PC-3 (cell line): ENCODE measurements at regions not wholly inside any gene's neighbourhood (a gene's known extent, or its start where the extent isn't known, plus 50 kb on each side); places are given as distances from the start of the nearest gene placed in this dataset.

Source experiments
- ATAC-seq: fragments of 200-7000 bp; cut with Tn5 transposase; 2 replicates; pipeline ENCODE4 v1.9.1; 2020; ENCODE audit warnings: mild to moderate bottlenecking, moderate library complexity
- BruUV-seq: library from RNA; stranded (reverse); fragments of 400-500 nt; replicated peaks from 2 replicates; lab custom pipeline; 2021; lab: Mats Ljungman, UMichigan
- CTCF ChIA-PET: fragments of 300-600 bp; sonication (Branson Sonifier 250); formaldehyde crosslinking; loops from one replicate; lab custom pipeline; 2022; ENCODE audit warnings: antibody characterized with exemption; lab: Charles Lee
- POLR2A ChIA-PET: fragments of 300-600 bp; sonication (Branson Sonifier 250); formaldehyde crosslinking; loops from one replicate; lab custom pipeline; 2022; ENCODE audit warnings: antibody characterized with exemption; ENCODE audit not compliant: unreplicated experiment; lab: Charles Lee
- DNase-seq: peaks from one replicate; pipeline ENCODE4 v3.0.0-alpha.2; 2015
- H2AFZ ChIP-seq: fragments of 300-600 bp; sonication (generic); 2 replicates; pipeline ENCODE4 v1.6.0; 2016; ENCODE audit warnings: antibody characterized with exemption, low read length
- H3F3A ChIP-seq: fragments of 300-600 bp; sonication (generic); one replicate; pipeline ENCODE4 v1.6.0; 2017; ENCODE audit warnings: antibody characterized with exemption, low read length, control low read depth, mild to moderate bottlenecking; ENCODE audit not compliant: unreplicated experiment
- H3K27ac ChIP-seq: fragments of 300-600 bp; sonication (generic); 2 replicates; pipeline ENCODE4 v1.5.1; 2016; ENCODE audit warnings: mild to moderate bottlenecking, low read length
- H3K27me3 ChIP-seq: fragments of 300-600 bp; sonication (generic); 2 replicates; pipeline ENCODE4 v1.6.1; 2016; ENCODE audit warnings: low read length, mixed read lengths
- H3K36me3 ChIP-seq: fragments of 300-600 bp; sonication (generic); 2 replicates; pipeline ENCODE4 v1.6.1; 2016; ENCODE audit warnings: low read depth, mixed run types, low read length, mixed read lengths
- H3K4me1 ChIP-seq: fragments of 300-600 bp; sonication (generic); 2 replicates; pipeline ENCODE4 v1.5.1; 2016; ENCODE audit warnings: low read length; ENCODE audit not compliant: insufficient read depth
- H3K4me2 ChIP-seq: fragments of 300-600 bp; sonication (generic); 2 replicates; pipeline ENCODE4 v1.6.0; 2016; ENCODE audit warnings: low read length
- H3K4me3 ChIP-seq: fragments of 300-600 bp; sonication (generic); 2 replicates; pipeline ENCODE4 v1.5.1; 2016; ENCODE audit warnings: mild to moderate bottlenecking, low read length, mixed read lengths
- H3K79me2 ChIP-seq: fragments of 300-600 bp; sonication (generic); 2 replicates; pipeline ENCODE4 v1.6.1; 2017; ENCODE audit warnings: low read length, mixed read lengths
- H3K9ac ChIP-seq: fragments of 300-600 bp; sonication (generic); 2 replicates; pipeline ENCODE4 v1.6.0; 2016; ENCODE audit warnings: mild to moderate bottlenecking, low read length
- H3K9me2 ChIP-seq: fragments of 300-600 bp; sonication (generic); replicated peaks from 2 replicates; pipeline ENCODE4 v1.6.1; 2016; ENCODE audit warnings: mixed run types, low read length, mixed read lengths
- H3K9me3 ChIP-seq: fragments of 300-600 bp; sonication (generic); 2 replicates; pipeline ENCODE4 v1.6.1; 2016; ENCODE audit warnings: low read length, mixed read lengths
- H4K20me1 ChIP-seq: fragments of 300-600 bp; sonication (generic); 2 replicates; pipeline ENCODE4 v1.6.1; 2016; ENCODE audit warnings: low read length, mixed read lengths
- EZH2 ChIP-seq: fragments of 300-600 bp; sonication (generic); IDR thresholded peaks from one replicate; pipeline ENCODE4 v1.6.1; 2017; ENCODE audit warnings: antibody characterized with exemption, mild to moderate bottlenecking, low read length; ENCODE audit not compliant: unreplicated experiment
- EZH2phosphoT487 ChIP-seq: fragments of 300-600 bp; sonication (generic); IDR thresholded peaks from 2 replicates; pipeline ENCODE4 v1.6.1; 2018; ENCODE audit warnings: mild to moderate bottlenecking, antibody characterized with exemption, low read length, borderline replicate concordance
- intact Hi-C: fragments of 100-400 bp; cut with micrococcal nuclease; formaldehyde crosslinking; loops from 2 replicates; pipeline ENCODE4 v1.9.0; 2023
- TF ChIP-seq, protein P1 (sequence below): fragments of 300-600 bp; sonication (generic); conservative IDR thresholded peaks from 2 replicates; pipeline ENCODE4 v1.5.1; 2017; ENCODE audit warnings: antibody characterized with exemption, low read depth, mild to moderate bottlenecking, low read length

DNA sequence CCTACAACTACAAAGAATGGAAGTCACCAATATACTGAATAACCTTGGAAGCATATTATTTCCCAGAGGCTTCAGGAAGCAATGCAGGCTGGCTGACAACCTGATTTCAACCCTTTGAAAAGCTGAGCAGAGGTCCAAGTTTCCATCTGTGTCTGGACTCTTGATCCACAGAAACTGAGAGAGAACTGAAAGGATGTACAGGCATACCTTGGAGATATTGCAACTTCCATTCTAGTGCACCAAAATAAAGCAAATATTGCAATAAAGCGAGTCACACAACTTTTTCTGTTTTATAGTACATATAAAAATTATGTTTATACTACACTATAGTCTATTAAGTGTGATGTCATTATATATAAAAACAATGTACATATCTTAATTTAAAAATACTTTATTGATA, 85.3 kb downstream of the TYW3 start:
- H3K36me3 ChIP-seq = no peaks in the 10 kb centered on the region
- intact Hi-C loops = no loop called here
- ATAC-seq (no peak), DNase-seq (no peak)
- ChIA-PET POLR2A (no interaction called here), CTCF (no interaction called here)
- no peaks in the 10 kb centered on the region for H3K9me2 ChIP-seq
- no peak overlapping the region for H3K4me3 ChIP-seq
- H3K27me3 ChIP-seq = peaks cover 13% of the 10 kb centered on the region
- TF ChIP-seq EZH2 (no peak), EZH2phosphoT487 (no peak)
- TF ChIP-seq, protein P1, sequence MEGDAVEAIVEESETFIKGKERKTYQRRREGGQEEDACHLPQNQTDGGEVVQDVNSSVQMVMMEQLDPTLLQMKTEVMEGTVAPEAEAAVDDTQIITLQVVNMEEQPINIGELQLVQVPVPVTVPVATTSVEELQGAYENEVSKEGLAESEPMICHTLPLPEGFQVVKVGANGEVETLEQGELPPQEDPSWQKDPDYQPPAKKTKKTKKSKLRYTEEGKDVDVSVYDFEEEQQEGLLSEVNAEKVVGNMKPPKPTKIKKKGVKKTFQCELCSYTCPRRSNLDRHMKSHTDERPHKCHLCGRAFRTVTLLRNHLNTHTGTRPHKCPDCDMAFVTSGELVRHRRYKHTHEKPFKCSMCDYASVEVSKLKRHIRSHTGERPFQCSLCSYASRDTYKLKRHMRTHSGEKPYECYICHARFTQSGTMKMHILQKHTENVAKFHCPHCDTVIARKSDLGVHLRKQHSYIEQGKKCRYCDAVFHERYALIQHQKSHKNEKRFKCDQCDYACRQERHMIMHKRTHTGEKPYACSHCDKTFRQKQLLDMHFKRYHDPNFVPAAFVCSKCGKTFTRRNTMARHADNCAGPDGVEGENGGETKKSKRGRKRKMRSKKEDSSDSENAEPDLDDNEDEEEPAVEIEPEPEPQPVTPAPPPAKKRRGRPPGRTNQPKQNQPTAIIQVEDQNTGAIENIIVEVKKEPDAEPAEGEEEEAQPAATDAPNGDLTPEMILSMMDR = no peak
- no peak overlapping the region for H3K4me2 ChIP-seq
- no peaks in the 10 kb centered on the region for H3K4me1 ChIP-seq
- H2AFZ ChIP-seq = no peak overlapping the region
- H3K9me3 ChIP-seq = no peaks in the 10 kb centered on the region
- no TSS peak for BruUV-seq
- no peaks in the 10 kb centered on the region for H3F3A ChIP-seq
- no peaks in the 10 kb centered on the region for H3K79me2 ChIP-seq
- H3K9ac ChIP-seq = no peak overlapping the region
- no peak overlapping the region for H3K27ac ChIP-seq
- H4K20me1 ChIP-seq = no peaks in the 10 kb centered on the region

DNA sequence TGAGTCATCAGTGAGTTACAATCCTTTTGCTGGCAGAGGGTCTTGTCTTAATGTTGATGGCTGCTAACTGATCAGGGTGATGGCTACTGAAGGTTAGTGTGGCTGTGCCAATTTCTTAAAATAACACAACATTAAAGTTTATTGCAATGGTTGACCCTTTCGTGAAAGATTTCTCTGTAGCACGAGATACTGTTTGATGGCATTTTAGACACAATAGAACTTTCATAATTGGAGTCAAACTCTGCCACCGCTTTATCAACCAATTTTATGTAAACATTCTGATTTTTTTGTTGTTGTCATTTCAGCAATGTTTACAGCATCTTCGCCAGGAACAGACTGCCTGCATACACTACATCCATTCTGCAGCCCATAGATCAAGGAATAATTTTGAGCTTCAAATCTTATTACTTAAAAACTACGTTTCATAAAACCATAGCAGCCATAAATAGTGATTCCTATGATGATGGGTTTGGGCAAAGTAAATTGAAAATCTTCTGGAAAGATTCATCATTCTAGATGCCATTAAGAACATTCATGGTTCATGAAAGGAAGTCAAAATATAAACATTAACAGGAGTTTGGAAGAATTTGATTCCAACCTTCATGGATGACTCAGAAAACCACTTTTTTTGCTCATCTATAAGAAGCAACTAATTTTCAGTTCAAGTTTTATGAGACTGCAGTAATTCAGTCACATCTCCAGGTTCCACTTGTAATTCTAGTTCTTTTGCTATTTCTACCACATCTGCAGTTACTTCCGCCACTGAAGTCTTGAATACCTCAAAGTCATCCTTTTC, 85.9 kb downstream of the TYW3 start:
- Histone ChIP-seq H3K36me3 (no peaks in the 10 kb centered on the region), H3K4me1 (no peaks in the 10 kb centered on the region), H3K79me2 (no peaks in the 10 kb centered on the region), H3K27ac (no peak overlapping the region), H3K4me3 (no peak overlapping the region), H3K9ac (no peak overlapping the region), H3K27me3 (peaks cover 16% of the 10 kb centered on the region), H3K4me2 (no peak overlapping the region), H2AFZ (no peak overlapping the region), H4K20me1 (no peaks in the 10 kb centered on the region), H3K9me2 (no peaks in the 10 kb centered on the region), H3K9me3 (no peaks in the 10 kb centered on the region), H3F3A (no peaks in the 10 kb centered on the region)
- ChIA-PET CTCF (no interaction called here), POLR2A (no interaction called here)
- ATAC-seq (no peak), DNase-seq (no peak)
- intact Hi-C loops = no loop called here
- no TSS peak for BruUV-seq
- TF ChIP-seq EZH2 (no peak), EZH2phosphoT487 (no peak)
- TF ChIP-seq, protein P1 = no peak

DNA sequence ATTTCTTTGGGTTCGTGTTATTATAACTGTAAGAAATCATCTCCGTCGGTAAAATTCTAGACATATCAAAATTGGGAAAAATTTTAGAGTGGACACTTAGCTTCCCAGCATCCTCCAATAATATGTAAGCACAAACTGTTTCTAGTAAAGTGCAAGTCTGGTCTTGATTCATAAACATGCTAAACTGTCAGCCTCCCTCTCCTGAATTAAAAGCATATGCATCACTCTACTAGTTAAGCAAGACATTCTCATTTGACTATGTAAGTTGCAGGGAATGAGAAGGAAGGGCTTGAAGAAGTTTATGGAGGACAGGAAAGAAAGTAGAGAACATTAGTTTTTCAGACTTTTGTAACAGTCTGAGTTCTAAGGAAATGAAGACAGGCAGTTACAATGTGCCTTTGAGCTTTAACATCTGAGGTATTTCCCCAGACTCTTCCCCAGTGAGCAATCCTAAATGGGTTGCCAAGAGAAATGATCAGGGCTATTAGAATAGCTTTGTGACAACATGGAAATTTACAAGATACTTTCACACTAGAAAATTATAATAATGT, 90.0 kb downstream of the TYW3 start:
- H2AFZ ChIP-seq = no peak overlapping the region
- no peaks in the 10 kb centered on the region for H3K4me1 ChIP-seq
- no peaks in the 10 kb centered on the region for H3K79me2 ChIP-seq
- no peaks in the 10 kb centered on the region for H4K20me1 ChIP-seq
- CTCF ChIA-PET = no interaction called here
- H3K36me3 ChIP-seq = no peaks in the 10 kb centered on the region
- POLR2A ChIA-PET = no interaction called here
- ATAC-seq (no peak), DNase-seq (no peak)
- no peak overlapping the region for H3K4me3 ChIP-seq
- intact Hi-C loops = no loop called here
- peaks cover 37% of the 10 kb centered on the region for H3K27me3 ChIP-seq
- no peak overlapping the region for H3K4me2 ChIP-seq
- no peaks in the 10 kb centered on the region for H3K9me3 ChIP-seq
- TF ChIP-seq EZH2 = no peak
- no peak for TF ChIP-seq EZH2phosphoT487
- TF ChIP-seq, protein P1 = no peak
- no peak overlapping the region for H3K27ac ChIP-seq
- H3K9me2 ChIP-seq = no peaks in the 10 kb centered on the region
- BruUV-seq = no TSS peak
- H3F3A ChIP-seq = no peaks in the 10 kb centered on the region
- no peak overlapping the region for H3K9ac ChIP-seq
